ENCODE measurements at regions not wholly inside any gene's neighbourhood (a gene's known extent, or its start where the extent isn't known, plus 50 kb on each side); places are given as distances from the start of the nearest gene placed in this dataset.

DNA sequence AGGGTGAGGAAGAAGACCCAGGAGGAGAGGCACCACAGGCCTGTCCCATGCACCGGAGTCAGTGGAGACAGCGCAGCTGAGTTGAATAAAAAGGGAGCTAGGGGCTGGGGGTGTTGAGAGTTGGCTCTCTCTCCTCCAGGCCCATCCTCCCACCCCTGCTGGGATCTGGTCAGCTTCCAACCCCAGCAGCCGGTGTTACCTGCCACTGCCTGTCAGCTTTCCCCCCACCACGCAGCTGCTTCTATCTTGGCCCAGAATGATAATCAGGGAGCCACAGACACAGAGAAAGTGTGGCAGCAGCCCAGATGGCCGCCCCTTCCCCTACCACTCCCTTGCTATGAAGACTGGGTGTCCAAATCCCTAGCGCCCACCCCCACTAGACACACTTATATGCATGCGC is 120.6 kb upstream of the RPL38 start:
- no peaks in the 10 kb centered on the region for H3K79me2 ChIP-seq (replicated peaks; ENCODE audit: insufficient read depth, low read length)
- H3F3A ChIP-seq (ENCODE audit: insufficient read depth, low read length, poor library complexity, severe bottlenecking), result no peaks in the 10 kb centered on the region
- H3K27me3 ChIP-seq (ENCODE audit: insufficient read depth, low read depth, low read length), result no peaks in the 10 kb centered on the region
- H4K20me1 ChIP-seq (ENCODE audit: insufficient read depth), result no peaks in the 10 kb centered on the region
- no peak overlapping the region for H3K9ac ChIP-seq (ENCODE audit: low read length)
- no peaks in the 10 kb centered on the region for H3K9me2 ChIP-seq (ENCODE audit: insufficient read depth, low read length)
- no peaks in the 10 kb centered on the region for H3K9me3 ChIP-seq (ENCODE audit: low read length)
- H3K4me3 ChIP-seq (ENCODE audit: low read length), result no peak overlapping the region
- TF ChIP-seq, protein P1, sequence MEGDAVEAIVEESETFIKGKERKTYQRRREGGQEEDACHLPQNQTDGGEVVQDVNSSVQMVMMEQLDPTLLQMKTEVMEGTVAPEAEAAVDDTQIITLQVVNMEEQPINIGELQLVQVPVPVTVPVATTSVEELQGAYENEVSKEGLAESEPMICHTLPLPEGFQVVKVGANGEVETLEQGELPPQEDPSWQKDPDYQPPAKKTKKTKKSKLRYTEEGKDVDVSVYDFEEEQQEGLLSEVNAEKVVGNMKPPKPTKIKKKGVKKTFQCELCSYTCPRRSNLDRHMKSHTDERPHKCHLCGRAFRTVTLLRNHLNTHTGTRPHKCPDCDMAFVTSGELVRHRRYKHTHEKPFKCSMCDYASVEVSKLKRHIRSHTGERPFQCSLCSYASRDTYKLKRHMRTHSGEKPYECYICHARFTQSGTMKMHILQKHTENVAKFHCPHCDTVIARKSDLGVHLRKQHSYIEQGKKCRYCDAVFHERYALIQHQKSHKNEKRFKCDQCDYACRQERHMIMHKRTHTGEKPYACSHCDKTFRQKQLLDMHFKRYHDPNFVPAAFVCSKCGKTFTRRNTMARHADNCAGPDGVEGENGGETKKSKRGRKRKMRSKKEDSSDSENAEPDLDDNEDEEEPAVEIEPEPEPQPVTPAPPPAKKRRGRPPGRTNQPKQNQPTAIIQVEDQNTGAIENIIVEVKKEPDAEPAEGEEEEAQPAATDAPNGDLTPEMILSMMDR (IDR thresholded peaks at IDR 0.05; ENCODE audit: poor library complexity, severe bottlenecking), result no peak
- TF ChIP-seq EZH2 (IDR thresholded peaks at IDR 0.05; ENCODE audit: borderline replicate concordance, insufficient read depth, low read length, poor library complexity, severe bottlenecking), result no peak
- TF ChIP-seq RAD21 (conservative IDR thresholded peaks at IDR 0.05), result no peak
- no peak for TF ChIP-seq MXI1 (conservative IDR thresholded peaks at IDR 0.05; ENCODE audit: poor library complexity, severe bottlenecking)
- TF ChIP-seq SMC3 (conservative IDR thresholded peaks at IDR 0.05; ENCODE audit: poor library complexity), result no peak
- TF ChIP-seq, protein P2, sequence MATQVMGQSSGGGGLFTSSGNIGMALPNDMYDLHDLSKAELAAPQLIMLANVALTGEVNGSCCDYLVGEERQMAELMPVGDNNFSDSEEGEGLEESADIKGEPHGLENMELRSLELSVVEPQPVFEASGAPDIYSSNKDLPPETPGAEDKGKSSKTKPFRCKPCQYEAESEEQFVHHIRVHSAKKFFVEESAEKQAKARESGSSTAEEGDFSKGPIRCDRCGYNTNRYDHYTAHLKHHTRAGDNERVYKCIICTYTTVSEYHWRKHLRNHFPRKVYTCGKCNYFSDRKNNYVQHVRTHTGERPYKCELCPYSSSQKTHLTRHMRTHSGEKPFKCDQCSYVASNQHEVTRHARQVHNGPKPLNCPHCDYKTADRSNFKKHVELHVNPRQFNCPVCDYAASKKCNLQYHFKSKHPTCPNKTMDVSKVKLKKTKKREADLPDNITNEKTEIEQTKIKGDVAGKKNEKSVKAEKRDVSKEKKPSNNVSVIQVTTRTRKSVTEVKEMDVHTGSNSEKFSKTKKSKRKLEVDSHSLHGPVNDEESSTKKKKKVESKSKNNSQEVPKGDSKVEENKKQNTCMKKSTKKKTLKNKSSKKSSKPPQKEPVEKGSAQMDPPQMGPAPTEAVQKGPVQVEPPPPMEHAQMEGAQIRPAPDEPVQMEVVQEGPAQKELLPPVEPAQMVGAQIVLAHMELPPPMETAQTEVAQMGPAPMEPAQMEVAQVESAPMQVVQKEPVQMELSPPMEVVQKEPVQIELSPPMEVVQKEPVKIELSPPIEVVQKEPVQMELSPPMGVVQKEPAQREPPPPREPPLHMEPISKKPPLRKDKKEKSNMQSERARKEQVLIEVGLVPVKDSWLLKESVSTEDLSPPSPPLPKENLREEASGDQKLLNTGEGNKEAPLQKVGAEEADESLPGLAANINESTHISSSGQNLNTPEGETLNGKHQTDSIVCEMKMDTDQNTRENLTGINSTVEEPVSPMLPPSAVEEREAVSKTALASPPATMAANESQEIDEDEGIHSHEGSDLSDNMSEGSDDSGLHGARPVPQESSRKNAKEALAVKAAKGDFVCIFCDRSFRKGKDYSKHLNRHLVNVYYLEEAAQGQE (IDR thresholded peaks at IDR 0.05; ENCODE audit: borderline replicate concordance), result no peak
- no peak for TF ChIP-seq POLR2AphosphoS5 (IDR thresholded peaks at IDR 0.05)
- no peak for TF ChIP-seq TAF1 (IDR thresholded peaks at IDR 0.05; ENCODE audit: low read depth)
- no peak for TF ChIP-seq EP300 (conservative IDR thresholded peaks at IDR 0.05; ENCODE audit: poor library complexity, severe bottlenecking)
- no peak overlapping the region for H3K27ac ChIP-seq (ENCODE audit: low read length)
- no peak overlapping the region for H2AFZ ChIP-seq (ENCODE audit: low read depth, low read length)
- no peak overlapping the region for H3K4me2 ChIP-seq (ENCODE audit: low read length)
- H3K36me3 ChIP-seq (ENCODE audit: insufficient read depth, low read length), result no peaks in the 10 kb centered on the region

DNA sequence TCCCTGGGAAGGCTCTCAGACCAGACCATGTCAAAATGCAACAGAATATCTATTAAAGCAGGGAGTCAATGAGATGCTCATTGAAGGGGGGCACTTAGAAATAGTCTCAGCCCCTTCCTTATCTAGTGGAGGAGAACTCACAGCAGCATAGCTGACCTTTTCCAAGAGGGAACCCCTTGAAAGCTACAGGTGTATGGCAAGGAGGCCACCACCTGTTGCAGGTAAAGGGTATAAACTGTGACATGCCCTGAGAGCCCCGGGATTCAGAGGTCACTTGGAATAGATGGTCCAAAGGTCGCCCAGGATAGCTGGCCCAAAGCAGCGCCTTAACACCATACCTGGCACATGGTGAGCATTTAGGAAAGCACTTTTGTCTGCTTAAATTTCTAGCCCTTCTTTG is 120.2 kb upstream of the RPL38 start:
- no peak overlapping the region for H3K9ac ChIP-seq (ENCODE audit: low read length)
- H4K20me1 ChIP-seq (ENCODE audit: insufficient read depth), result no peaks in the 10 kb centered on the region
- H3K9me3 ChIP-seq (ENCODE audit: low read length), result no peaks in the 10 kb centered on the region
- H3K4me2 ChIP-seq (ENCODE audit: low read length), result no peak overlapping the region
- H3K36me3 ChIP-seq (ENCODE audit: insufficient read depth, low read length), result no peaks in the 10 kb centered on the region
- TF ChIP-seq, protein P1 (IDR thresholded peaks at IDR 0.05; ENCODE audit: poor library complexity, severe bottlenecking), result no peak
- TF ChIP-seq TAF1 (IDR thresholded peaks at IDR 0.05; ENCODE audit: low read depth) (no peak), EP300 (conservative IDR thresholded peaks at IDR 0.05; ENCODE audit: poor library complexity, severe bottlenecking) (no peak), POLR2AphosphoS5 (IDR thresholded peaks at IDR 0.05) (no peak), SMC3 (conservative IDR thresholded peaks at IDR 0.05; ENCODE audit: poor library complexity) (no peak), EZH2 (IDR thresholded peaks at IDR 0.05; ENCODE audit: borderline replicate concordance, insufficient read depth, low read length, poor library complexity, severe bottlenecking) (no peak), MXI1 (conservative IDR thresholded peaks at IDR 0.05; ENCODE audit: poor library complexity, severe bottlenecking) (no peak), RAD21 (conservative IDR thresholded peaks at IDR 0.05) (no peak)
- TF ChIP-seq, protein P2 (IDR thresholded peaks at IDR 0.05; ENCODE audit: borderline replicate concordance), result no peak
- H3K27ac ChIP-seq (ENCODE audit: low read length), result no peak overlapping the region
- no peaks in the 10 kb centered on the region for H3F3A ChIP-seq (ENCODE audit: insufficient read depth, low read length, poor library complexity, severe bottlenecking)
- H3K27me3 ChIP-seq (ENCODE audit: insufficient read depth, low read depth, low read length), result no peaks in the 10 kb centered on the region
- no peak overlapping the region for H3K4me3 ChIP-seq (ENCODE audit: low read length)
- H3K9me2 ChIP-seq (ENCODE audit: insufficient read depth, low read length), result no peaks in the 10 kb centered on the region
- no peaks in the 10 kb centered on the region for H3K79me2 ChIP-seq (replicated peaks; ENCODE audit: insufficient read depth, low read length)
- no peak overlapping the region for H2AFZ ChIP-seq (ENCODE audit: low read depth, low read length)

Data from neural cell (in vitro differentiated cells).